Liver (tissue), 8 donors: ENCODE measurements at regions not wholly inside any gene's neighbourhood (a gene's known extent, or its start where the extent isn't known, plus 50 kb on each side); places are given as distances from the start of the nearest gene placed in this dataset.

Experiments
- DNase-seq: peaks from one replicate; pipeline ENCODE4 v3.0.0-alpha.2; 2017; ENCODE audit warnings: low spot score
- H3K27ac ChIP-seq, 2 donors: one replicate each; pipeline ENCODE4 v1.7.0; 2013; ENCODE audit warnings: inconsistent platforms in 2 of 2, low read length in 2 of 2, control low read depth in 1 of 2, low read depth in 1 of 2, mild to moderate bottlenecking in 1 of 2
- H3K27me3 ChIP-seq, 4 donors: one replicate each; pipeline versions ENCODE4 v1.6.1 to v1.7.0; 2013; ENCODE audit warnings: low read length in 3 of 4, inconsistent platforms in 1 of 4, mild to moderate bottlenecking in 1 of 4, moderate library complexity in 1 of 4; ENCODE audit not compliant: control insufficient read depth in 4 of 4, insufficient read depth in 4 of 4
- H3K36me3 ChIP-seq, 4 donors: one replicate each; pipeline versions ENCODE4 v1.6.1 to v1.7.0; 2013; ENCODE audit warnings: low read length in 3 of 4, mild to moderate bottlenecking in 3 of 4, low read depth in 1 of 4, moderate library complexity in 1 of 4; ENCODE audit not compliant: control insufficient read depth in 4 of 4, insufficient read depth in 3 of 4
- H3K4me1 ChIP-seq, 4 donors: one replicate each; pipeline versions ENCODE4 v1.6.1 to v1.7.0; 2013; ENCODE audit warnings: low read length in 3 of 4, mild to moderate bottlenecking in 3 of 4, moderate library complexity in 1 of 4; ENCODE audit not compliant: control insufficient read depth in 4 of 4, insufficient read depth in 4 of 4
- H3K4me3 ChIP-seq, 3 donors: one replicate each; pipeline versions ENCODE4 v1.6.1 to v1.7.0; 2013; ENCODE audit warnings: low read length in 3 of 3, control low read depth in 1 of 3, low read depth in 1 of 3, mild to moderate bottlenecking in 1 of 3
- H3K9ac ChIP-seq, 2 donors: one replicate each; pipeline ENCODE4 v1.7.0; 2013; ENCODE audit warnings: low read length in 2 of 2, mild to moderate bottlenecking in 2 of 2, moderate library complexity in 2 of 2, control low read depth in 1 of 2, low read depth in 1 of 2
- H3K9me3 ChIP-seq, 4 donors: one replicate each; pipeline versions ENCODE4 v1.6.1 to v1.7.0; 2013; ENCODE audit warnings: low read length in 3 of 4; ENCODE audit not compliant: control insufficient read depth in 4 of 4
- ATF3 ChIP-seq: IDR thresholded peaks from 2 replicates; pipeline ENCODE4 v1.6.1; 2016; ENCODE audit warnings: antibody characterized with exemption
- CTCF ChIP-seq: fragments of 150-350 bp; IDR thresholded peaks from 2 replicates; pipeline ENCODE4 v1.5.1; 2017; ENCODE audit warnings: improper control_type of control experiment, low read depth, low read length; ENCODE audit not compliant: missing input control
- FOXA1 ChIP-seq: IDR thresholded peaks from 2 replicates; pipeline ENCODE4 v1.6.1; 2016; ENCODE audit warnings: antibody characterized with exemption
- FOXA2 ChIP-seq: IDR thresholded peaks from 2 replicates; pipeline ENCODE4 v1.6.1; 2016; ENCODE audit warnings: antibody characterized with exemption
- GABPA ChIP-seq, 2 donors: IDR thresholded peaks in 1 of 2; conservative IDR thresholded peaks in 1 of 2; 2 replicates each; pipeline ENCODE4 v1.6.1; 2016; ENCODE audit warnings: antibody characterized with exemption in 2 of 2, mild to moderate bottlenecking in 1 of 2, moderate library complexity in 1 of 2
- HNF4A ChIP-seq, 2 donors: conservative IDR thresholded peaks; 2 replicates each; pipeline ENCODE4 v1.6.1; 2016; ENCODE audit warnings: antibody characterized with exemption in 2 of 2, mild to moderate bottlenecking in 2 of 2
- HNF4G ChIP-seq: IDR thresholded peaks from 2 replicates; pipeline ENCODE4 v1.6.1; 2016; ENCODE audit warnings: antibody characterized with exemption
- MAX ChIP-seq: IDR thresholded peaks from 2 replicates; pipeline ENCODE4 v1.6.1; 2016; ENCODE audit warnings: antibody characterized with exemption
- NR2F2 ChIP-seq: IDR thresholded peaks from 2 replicates; pipeline ENCODE4 v1.6.1; 2016; ENCODE audit warnings: antibody characterized with exemption
- RAD21 ChIP-seq, 2 donors: IDR thresholded peaks; 2 replicates each; pipeline ENCODE4 v1.6.1; 2016; ENCODE audit warnings: antibody characterized with exemption in 2 of 2, mild to moderate bottlenecking in 2 of 2
- REST ChIP-seq: IDR thresholded peaks from 2 replicates; pipeline ENCODE4 v1.6.1; 2016; ENCODE audit warnings: antibody characterized with exemption, mild to moderate bottlenecking
- SP1 ChIP-seq: IDR thresholded peaks from 2 replicates; pipeline ENCODE4 v1.6.1; 2018; ENCODE audit warnings: antibody characterized with exemption, mild to moderate bottlenecking
- TAF1 ChIP-seq: conservative IDR thresholded peaks from 2 replicates; pipeline ENCODE4 v1.6.1; 2016; ENCODE audit warnings: antibody characterized with exemption, mild to moderate bottlenecking
- YY1 ChIP-seq: IDR thresholded peaks from 2 replicates; pipeline ENCODE4 v1.6.1; 2016; ENCODE audit warnings: antibody characterized with exemption, mild to moderate bottlenecking
- ZBTB33 ChIP-seq: IDR thresholded peaks from 2 replicates; pipeline ENCODE4 v1.6.1; 2016; ENCODE audit warnings: antibody characterized with exemption
- WGBS: extraction: QIAGEN DNeasy Blood & Tissue Kit; methylation state at CpG from one replicate; pipeline ENCODE4 v1.1.7; 2013; 5-methylcytosine and 5-hydroxymethylcytosine counted together
- donor health status: healthy.
- donor health status: healthy.
- donor health status: healthy.
- donor health status: healthy.
- donor health status: healthy.

GRCh38 chr20:57007171-57007540 is 259.3 kb downstream of the BMP7 start:
- H3K9me3 ChIP-seq: no peaks in the 10 kb centered on the region
- H3K36me3 ChIP-seq: no peaks in the 10 kb centered on the region
- WGBS: 80% methylated on average over 3 of the region's 3 CpGs
- no peak overlapping the region for H3K27ac ChIP-seq
- no peak for DNase-seq
- no peak overlapping the region for H3K9ac ChIP-seq
- no peaks in the 10 kb centered on the region for H3K4me1 ChIP-seq
- H3K4me3 ChIP-seq: no peak overlapping the region
- peaks cover 0 to 17% (median 3%) of the 10 kb centered on the region in 4 donors for H3K27me3 ChIP-seq
- no peak for TF ChIP-seq YY1
- no peak for TF ChIP-seq TAF1
- no peak for TF ChIP-seq HNF4A (conservative IDR thresholded peaks at IDR 0.05)

GRCh38 chr20:57008217-57008616 is 258.2 kb downstream of the BMP7 start:
- Histone ChIP-seq H3K27ac (no peak overlapping the region), H3K27me3 (peaks cover 0 to 21% (median 4%) of the 10 kb centered on the region in 4 donors), H3K9ac (no peak overlapping the region), H3K4me1 (no peaks in the 10 kb centered on the region), H3K9me3 (no peaks in the 10 kb centered on the region), H3K4me3 (no peak overlapping the region), H3K36me3 (no peaks in the 10 kb centered on the region)
- 23% methylated on average over 3 of the region's 3 CpGs for WGBS
- no peak for TF ChIP-seq ATF3
- TF ChIP-seq RAD21 (IDR thresholded peaks at IDR 0.05): no peak
- TF ChIP-seq REST: no peak
- no peak for TF ChIP-seq FOXA1
- TF ChIP-seq ZBTB33: no peak
- no peak for TF ChIP-seq GABPA (IDR thresholded peaks at IDR 0.05 in 1 of 2, conservative IDR thresholded peaks at IDR 0.05 in 1 of 2)
- no peak for TF ChIP-seq HNF4G
- no peak for TF ChIP-seq FOXA2
- no peak for TF ChIP-seq TAF1
- TF ChIP-seq SP1: no peak
- no peak for TF ChIP-seq MAX
- TF ChIP-seq NR2F2: no peak
- no peak for TF ChIP-seq HNF4A (conservative IDR thresholded peaks at IDR 0.05)
- no peak for TF ChIP-seq CTCF
- DNase-seq: no peak
